Kidney capillary endothelial cell (primary cell): ENCODE measurements at regions not wholly inside any gene's neighbourhood (a gene's known extent, or its start where the extent isn't known, plus 50 kb on each side); places are given as distances from the start of the nearest gene placed in this dataset.
A peak's percentile ranks its signal among the peaks of the same experiment; 100 is the strongest.
"Not testable (repeated sequence)": the region's sequence is repeated elsewhere in the genome, so short reads cannot be mapped to it uniquely, and the experiment has no call there.

Source experiments
- DNase-seq: peaks from one replicate; pipeline ENCODE4 v3.0.0-alpha.2; 2018; ENCODE audit warnings: low spot score

DNA sequence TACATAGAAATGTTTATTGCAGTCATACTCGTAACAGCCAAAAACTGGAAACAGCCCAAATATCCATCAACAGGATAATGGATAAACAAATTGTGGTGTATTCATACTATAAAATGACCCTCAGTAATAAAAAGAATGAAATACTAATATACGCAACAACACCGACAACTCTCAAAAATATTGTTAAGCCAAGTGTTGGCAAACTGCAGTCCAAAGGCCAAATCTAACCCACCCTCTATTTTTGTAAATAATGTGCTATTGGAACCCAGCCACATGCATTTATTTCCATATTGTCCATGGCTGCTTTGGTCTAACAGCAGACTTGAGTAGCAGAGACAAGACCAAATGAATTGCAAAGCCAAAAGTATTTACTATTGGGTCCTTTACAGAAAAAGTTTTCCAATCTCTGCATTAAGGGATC lies 151.0 kb downstream of the MREG start:
- DNase-seq = no peak

DNA sequence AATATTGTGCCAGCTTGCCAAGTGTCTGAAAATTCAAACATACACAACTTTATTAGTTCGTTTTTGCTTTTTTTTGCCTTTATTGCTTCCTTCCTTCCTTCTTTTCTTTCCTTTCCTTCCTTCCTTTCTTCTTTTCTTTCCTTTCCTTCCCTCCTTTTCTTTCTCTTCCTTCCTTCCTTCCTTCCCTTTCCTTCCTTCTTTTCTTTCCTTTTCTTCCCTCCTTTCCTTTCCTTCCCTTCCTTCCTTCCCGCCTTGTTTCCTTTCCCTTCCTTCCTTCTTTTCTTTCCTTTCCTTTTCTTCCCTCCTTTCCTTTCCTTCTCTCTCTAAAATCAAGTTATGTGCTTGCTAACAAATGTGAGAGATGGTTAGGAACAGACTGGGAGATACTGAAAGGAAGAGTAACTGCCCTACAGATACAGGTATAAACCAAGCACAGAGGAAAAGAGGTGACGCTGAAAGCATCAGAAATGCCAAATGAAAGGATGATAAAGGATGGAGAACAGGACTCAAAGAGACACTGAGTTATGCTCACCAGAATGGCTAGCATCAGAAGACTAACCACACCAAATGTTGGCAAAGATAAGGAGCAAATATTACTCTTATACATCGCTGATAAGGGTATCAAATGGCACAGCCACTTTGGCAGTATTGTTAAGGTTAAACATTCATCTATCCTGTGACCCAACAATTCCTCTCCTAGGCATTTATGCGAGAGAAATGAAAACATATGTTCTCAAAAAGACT lies 151.6 kb downstream of the MREG start:
- DNase-seq = no peak

GRCh38 chr2:215856080-215856479 lies 157.3 kb downstream of the MREG start:
- no peak for DNase-seq

DNA sequence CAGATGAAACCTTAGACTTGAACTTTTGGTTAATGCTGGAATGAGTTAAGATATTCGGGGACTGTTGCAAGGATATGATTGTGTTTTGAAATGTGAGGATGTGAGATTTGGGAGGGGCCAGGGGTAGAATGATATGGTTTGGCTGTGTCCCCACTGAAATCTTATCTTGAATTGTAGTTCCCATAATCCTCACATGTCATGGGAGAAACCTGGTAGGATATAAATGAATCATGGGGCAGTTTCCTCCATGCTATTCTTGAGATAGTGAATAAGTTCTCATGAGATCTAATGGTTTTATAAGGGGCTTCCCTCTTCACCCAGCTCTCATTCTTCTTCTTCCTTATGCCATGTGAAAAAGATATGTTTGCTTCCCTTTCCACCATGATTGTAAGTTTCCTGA lies 158.0 kb downstream of the MREG start:
- DNase-seq = not testable (repeated sequence)

GRCh38 chr2:215854008-215854407 lies 159.3 kb downstream of the MREG start:
- DNase-seq = no peak

DNA sequence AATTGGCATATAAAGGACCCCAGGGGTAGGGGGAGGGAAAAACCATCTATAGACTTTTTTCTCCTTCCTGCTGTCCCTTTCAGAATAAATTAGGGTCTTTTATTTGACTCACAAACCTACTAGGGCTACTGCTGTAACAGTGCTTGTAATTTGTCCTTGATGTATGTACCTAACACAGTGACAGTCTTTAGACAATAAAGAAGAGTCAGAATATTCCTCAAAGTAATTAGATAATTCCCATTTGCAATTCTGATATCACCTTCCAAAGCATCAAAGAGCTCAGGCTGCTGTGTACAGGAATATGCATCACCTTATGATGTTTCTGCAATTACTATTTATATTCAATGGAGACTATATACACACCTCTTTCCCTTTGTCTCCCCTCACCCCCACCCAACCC lies 161.7 kb downstream of the MREG start:
- no peak for DNase-seq

- DNase-seq = no peak
Measured at GRCh38 chr2:215851082-215851481, 162.3 kb downstream of the MREG start.

- no peak for DNase-seq
Measured at GRCh38 chr2:215850380-215850779, 163.0 kb downstream of the MREG start.

- DNase-seq = no peak
Measured at GRCh38 chr2:215849771-215850170, 163.6 kb downstream of the MREG start.

DNA sequence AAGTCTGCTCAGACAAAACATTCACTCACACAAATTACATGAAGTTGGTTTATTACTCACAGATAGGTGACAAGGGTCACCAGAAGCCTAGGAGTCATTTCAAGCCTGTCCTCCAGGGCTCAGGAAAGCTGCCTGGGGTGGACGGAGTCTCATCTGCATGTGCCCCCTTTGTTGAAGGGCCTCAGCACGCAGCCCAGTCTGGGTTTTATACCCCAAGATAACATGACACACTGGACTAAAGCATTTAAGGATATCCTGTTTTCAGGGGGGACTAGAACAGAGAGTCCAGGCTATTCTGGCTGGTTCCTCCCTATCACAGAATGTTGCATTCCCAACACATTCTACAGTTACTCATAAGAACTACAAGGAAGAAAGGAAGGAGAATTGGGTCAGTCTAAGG lies 164.7 kb downstream of the MREG start:
- DNase-seq = no peak

GRCh38 chr2:215848146-215848545 lies 165.2 kb downstream of the MREG start:
- DNase-seq = no peak

GRCh38 chr2:215847718-215848117 lies 165.6 kb downstream of the MREG start:
- DNase-seq = no peak

DNA sequence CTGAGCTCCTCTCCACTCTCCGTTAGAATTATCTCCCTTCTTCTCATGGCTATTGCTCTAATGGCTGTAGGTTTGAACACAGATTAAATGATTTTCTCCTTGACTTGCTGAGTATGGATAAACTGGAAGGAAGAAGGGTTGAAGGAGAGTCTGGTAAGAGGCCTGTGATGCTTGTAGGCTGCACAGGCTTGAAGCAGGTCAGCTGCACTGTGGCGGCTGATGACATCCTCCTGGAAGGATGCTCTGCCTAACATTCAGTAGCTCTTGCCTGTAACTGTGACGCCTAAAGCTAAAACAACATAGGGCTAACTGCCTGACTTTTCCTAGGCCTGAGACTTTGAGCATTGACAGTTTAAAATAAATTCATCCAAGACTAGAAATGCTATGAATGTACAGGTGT lies 166.3 kb downstream of the MREG start:
- DNase-seq = no peak

DNA sequence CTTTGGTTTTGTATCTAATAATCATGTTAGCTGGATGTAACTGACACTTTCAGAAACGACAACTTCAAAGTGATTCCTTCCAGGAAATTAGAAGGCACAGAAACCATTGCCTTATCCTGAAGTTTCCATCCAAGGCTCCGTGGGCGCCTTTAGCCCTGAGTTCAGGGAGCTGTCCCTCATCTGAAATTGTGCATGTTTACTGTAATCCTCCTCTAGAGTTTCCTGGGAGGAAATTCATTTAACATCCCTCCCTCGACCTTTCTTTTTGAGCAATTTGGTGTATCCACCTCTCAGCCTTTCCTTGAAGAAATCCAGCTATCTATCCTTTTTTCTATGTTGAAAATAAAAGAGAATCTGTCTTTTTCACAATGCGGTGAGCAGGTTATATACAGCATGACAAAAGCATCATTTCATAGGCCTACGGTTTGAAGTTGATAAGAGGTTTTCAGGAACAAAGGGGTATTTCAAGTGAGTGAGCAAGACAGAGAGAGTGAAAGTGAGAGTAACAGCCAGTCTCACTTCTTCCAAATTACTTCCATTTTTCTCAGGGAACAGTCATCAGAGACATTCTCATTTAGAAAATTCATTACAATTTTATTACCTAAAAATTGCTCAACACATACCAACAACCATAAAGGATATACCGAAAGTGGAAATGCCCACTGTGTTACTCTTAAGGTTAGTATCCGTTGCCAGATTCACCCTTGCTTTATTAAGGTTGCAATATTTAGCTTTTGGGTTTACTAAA lies 167.3 kb downstream of the MREG start:
- DNase-seq = no peak

GRCh38 chr2:215843579-215843978 lies 169.8 kb downstream of the MREG start:
- DNase-seq = peak; percentile 92

- no peak for DNase-seq
Measured at GRCh38 chr2:215841175-215841816, 172.1 kb downstream of the MREG start.

GRCh38 chr2:215839816-215840215 lies 173.5 kb downstream of the MREG start:
- DNase-seq = no peak

DNA sequence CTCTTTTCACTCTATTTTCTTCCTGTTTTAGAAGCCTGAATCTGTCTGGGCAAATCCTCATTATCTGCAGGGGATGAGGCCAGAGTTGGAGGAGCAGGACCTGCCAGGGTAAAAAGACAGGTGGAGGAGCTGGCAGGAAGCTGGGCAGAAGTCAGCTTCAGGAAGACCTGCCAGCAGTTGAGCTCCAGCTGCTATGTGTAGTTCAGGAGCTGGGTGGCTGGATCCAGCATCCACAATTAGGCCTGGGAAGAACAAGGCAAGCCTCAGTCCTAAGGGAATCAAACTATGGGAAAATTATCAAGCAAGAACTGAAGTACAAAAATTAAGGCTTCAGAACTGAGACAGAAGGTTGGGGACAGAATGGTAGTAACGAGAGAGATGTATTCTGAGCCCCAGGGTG lies 174.0 kb downstream of the MREG start:
- no peak for DNase-seq

DNA sequence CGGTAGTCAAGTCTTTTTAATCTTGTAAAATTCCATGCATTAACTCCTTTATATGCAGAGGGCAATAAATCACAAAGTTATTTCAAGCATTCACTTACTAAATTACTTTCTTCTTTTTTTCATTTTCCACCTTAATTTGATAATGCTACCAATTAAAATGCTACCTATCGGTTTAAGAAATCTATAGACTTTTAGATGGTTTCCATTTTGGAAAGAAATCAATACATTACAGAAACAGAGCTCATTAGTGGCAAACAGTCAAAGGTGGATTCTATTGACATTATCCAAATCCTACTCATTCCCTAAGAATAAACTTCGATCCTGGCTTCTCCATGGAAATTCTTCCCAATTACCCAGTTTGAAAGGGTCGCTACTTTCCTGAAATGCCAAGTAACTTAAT lies 176.5 kb downstream of the MREG start:
- DNase-seq = no peak

DNA sequence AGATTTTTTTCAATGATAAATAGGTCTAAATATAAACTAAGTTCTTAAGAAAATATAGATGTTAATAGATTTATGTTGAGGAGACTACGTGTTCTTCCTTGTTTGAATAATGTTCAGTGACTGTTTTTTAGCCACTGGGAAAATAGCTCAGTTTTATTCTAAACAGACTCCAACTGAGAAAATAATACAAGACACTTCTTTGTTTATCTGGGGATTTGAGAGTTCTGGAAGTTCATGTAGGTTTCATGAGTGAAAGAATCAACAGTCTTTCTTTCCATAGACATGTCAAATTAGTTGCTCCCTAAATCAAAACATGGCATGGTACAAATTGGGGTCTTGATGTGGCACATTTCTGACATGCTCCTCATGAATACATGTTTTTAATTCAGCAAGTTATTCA lies 177.7 kb downstream of the MREG start:
- DNase-seq = no peak

DNA sequence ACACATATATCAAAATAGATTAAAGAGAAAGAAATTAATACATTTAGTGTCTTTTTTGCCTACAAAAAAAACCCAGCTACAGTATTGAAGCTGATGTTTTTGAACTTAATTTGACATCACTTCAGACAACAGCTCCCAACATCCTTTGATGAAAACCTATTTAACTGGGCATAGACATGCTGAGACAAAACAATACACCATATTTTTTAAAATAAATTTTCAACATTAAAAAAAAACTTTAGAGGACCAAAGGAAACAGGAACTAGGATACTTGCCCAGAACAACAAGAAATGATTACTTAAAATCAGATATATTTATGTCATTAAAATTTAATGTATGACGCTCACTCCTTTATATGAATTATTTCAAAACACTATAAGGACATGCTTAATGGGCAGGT lies 178.1 kb downstream of the MREG start:
- DNase-seq = no peak

DNA sequence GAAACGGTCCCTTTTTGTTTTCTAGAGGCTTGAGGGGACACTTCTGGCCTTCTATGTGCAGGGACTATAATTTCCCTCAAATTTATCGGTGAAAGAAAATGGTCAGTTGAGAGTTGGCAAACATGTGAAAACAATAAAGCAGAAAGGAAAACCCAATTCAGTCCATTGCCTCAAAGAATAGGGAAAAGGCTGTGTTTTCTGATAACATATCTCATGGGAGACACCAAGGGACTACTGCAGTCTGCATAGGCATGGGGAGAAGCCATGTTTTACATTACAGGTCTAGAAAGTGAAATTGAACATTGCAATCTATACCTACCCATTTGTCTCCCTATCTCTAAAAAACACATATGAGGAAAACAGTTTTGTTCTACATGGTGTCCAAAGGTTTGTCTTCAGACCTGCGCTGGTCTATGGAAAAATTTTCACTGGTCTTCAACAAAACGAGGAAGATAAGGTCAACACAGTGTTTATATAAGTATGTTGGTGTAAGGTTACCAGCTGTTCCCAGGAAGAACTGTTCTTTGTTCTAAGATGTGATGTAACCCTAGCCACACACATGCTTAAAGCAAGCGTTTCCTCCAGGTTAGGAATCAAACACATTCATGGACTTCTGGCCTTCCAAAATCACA lies 179.7 kb downstream of the MREG start:
- DNase-seq = no peak

GRCh38 chr2:215832791-215833190 lies 180.6 kb downstream of the MREG start:
- DNase-seq = no peak
